Transverse colon (tissue), 4 donors: ENCODE measurements at regions not wholly inside any gene's neighbourhood (a gene's known extent, or its start where the extent isn't known, plus 50 kb on each side); places are given as distances from the start of the nearest gene placed in this dataset.

Experiments
- CTCF ChIP-seq, 5 experiments: fragments of 200-600 bp in 3 of 5; fragments of 450-650 bp in 2 of 5; sonication (generic) in 3 of 5; IDR thresholded peaks; 1 replicate in 2 of 5; 2 replicates in 3 of 5; pipeline ENCODE4 v1.5.1; 2016 to 2017; ENCODE audit warnings: antibody characterized with exemption in 5 of 5, inconsistent platforms in 3 of 5, mild to moderate bottlenecking in 2 of 5, moderate library complexity in 1 of 5
- EP300 ChIP-seq: sonication (generic); formaldehyde crosslinking; IDR thresholded peaks from one replicate; pipeline ENCODE4 v1.6.1; 2017; ENCODE audit warnings: antibody characterized with exemption, low read depth
- POLR2A ChIP-seq: fragments of 450-650 bp; IDR thresholded peaks from one replicate; pipeline ENCODE4 v1.6.1; 2016; ENCODE audit warnings: antibody characterized with exemption, mild to moderate bottlenecking, moderate library complexity
- POLR2AphosphoS5 ChIP-seq, 3 donors: sonication (generic); formaldehyde crosslinking; IDR thresholded peaks; one replicate each; pipeline ENCODE4 v1.6.1; 2016; ENCODE audit warnings: antibody characterized with exemption in 3 of 3

- TF ChIP-seq CTCF (IDR thresholded peaks at IDR 0.05) (no peak), POLR2AphosphoS5 (IDR thresholded peaks at IDR 0.05) (no peak), POLR2A (no peak), EP300 (no peak)
Observed at GRCh38 chr4:28948501-28948900, 1771.7 kb upstream of the PCDH7 start.
